Caco-2 (cell line): ENCODE measurements at regions not wholly inside any gene's neighbourhood (a gene's known extent, or its start where the extent isn't known, plus 50 kb on each side); places are given as distances from the start of the nearest gene placed in this dataset. TPM values are rescaled to one million over a fixed set of nuclear protein-coding genes. Genes with fewer than 3 reads are reported as not detected.

Source experiments
- BruUV-seq: library from RNA; stranded (reverse); fragments of 400-500 nt; replicated peaks from 2 replicates; lab custom pipeline; 2021; lab: Mats Ljungman, UMichigan
- CTCF ChIA-PET: fragments of 300-600 bp; sonication (Branson Sonifier 250); formaldehyde crosslinking; loops from one replicate; lab custom pipeline; 2022; ENCODE audit warnings: antibody characterized with exemption; lab: Charles Lee
- POLR2A ChIA-PET: fragments of 300-600 bp; sonication (Branson Sonifier 250); formaldehyde crosslinking; loops from one replicate; lab custom pipeline; 2022; ENCODE audit warnings: antibody characterized with exemption; lab: Charles Lee
- DNase-seq, 2 experiments: peaks; one replicate each; pipeline versions ENCODE4 v3.0.0 to v3.0.0-alpha.2; 2020 to 2022
- H3K27me3 ChIP-seq: replicated peaks from 2 replicates; pipeline ENCODE4 v1.6.0; 2011; ENCODE audit warnings: low read length; ENCODE audit not compliant: control insufficient read depth, insufficient read depth
- H3K36me3 ChIP-seq: 2 replicates; pipeline ENCODE4 v1.5.1; 2011; ENCODE audit warnings: low read length; ENCODE audit not compliant: control insufficient read depth, insufficient read depth
- H3K4me1 ChIP-seq: fragments of 250-450 bp; sonication (Bioruptor Pico); 2 replicates; pipeline ENCODE4 v1.5.1; 2020; ENCODE audit warnings: mild to moderate bottlenecking
- H3K4me3 ChIP-seq: 2 replicates; pipeline ENCODE4 v1.5.1; 2011; ENCODE audit warnings: low read depth, mild to moderate bottlenecking, control low read depth, low read length
- H3K9me3 ChIP-seq: fragments of 250-450 bp; sonication (Bioruptor Pico); 2 replicates; pipeline ENCODE4 v1.5.1; 2020; ENCODE audit warnings: mild to moderate bottlenecking, moderate library complexity
- H3K27ac Mint-ChIP-seq: one replicate; pipeline ENCODE4 v1.8.0; 2022; ENCODE audit warnings: mixed read lengths; ENCODE audit not compliant: unreplicated experiment
- H3K27me3 Mint-ChIP-seq: one replicate; pipeline ENCODE4 v1.8.0; 2022; ENCODE audit warnings: mixed read lengths; ENCODE audit not compliant: insufficient read depth, unreplicated experiment
- H3K36me3 Mint-ChIP-seq: one replicate; pipeline ENCODE4 v1.8.0; 2022; ENCODE audit warnings: mild to moderate bottlenecking, mixed read lengths; ENCODE audit not compliant: insufficient read depth, unreplicated experiment
- H3K4me1 Mint-ChIP-seq: one replicate; pipeline ENCODE4 v1.8.0; 2022; ENCODE audit warnings: low read depth, mixed read lengths; ENCODE audit not compliant: unreplicated experiment
- H3K4me3 Mint-ChIP-seq: one replicate; pipeline ENCODE4 v1.8.0; 2022; ENCODE audit warnings: mild to moderate bottlenecking, moderate library complexity, mixed read lengths; ENCODE audit not compliant: unreplicated experiment
- H3K9me3 Mint-ChIP-seq: one replicate; pipeline ENCODE4 v1.8.0; 2022; ENCODE audit warnings: mixed read lengths; ENCODE audit not compliant: unreplicated experiment
- CTCF ChIP-seq, 2 experiments: fragments of 200-600 bp in 1 of 2; IDR thresholded peaks; 1 replicate in 1 of 2; 2 replicates in 1 of 2; pipeline versions ENCODE4 v1.5.1 to v1.8.0; 2011 to 2022; ENCODE audit warnings: antibody characterized with exemption in 1 of 2, control low read depth in 1 of 2, inconsistent platforms in 1 of 2, low read depth in 1 of 2, low read length in 1 of 2, mild to moderate bottlenecking in 1 of 2, moderate library complexity in 1 of 2; ENCODE audit not compliant: insufficient read depth in 1 of 2, severe bottlenecking in 1 of 2, unreplicated experiment in 1 of 2
- intact Hi-C: fragments of 100-400 bp; cut with micrococcal nuclease; formaldehyde crosslinking; loops from one replicate; pipeline ENCODE4 v1.10.0; 2022; ENCODE audit not compliant: unreplicated experiment
- microRNA-seq: library from miRNA; unstranded; fragments of <30 nt; microRNA quantifications from one replicate; pipeline ENCODE4 v1.2.0, GENCODE V29; 2022

GRCh38 chr6:19781269-19781668 lies 55.9 kb upstream of the ID4 start:
- H3K27me3 ChIP-seq = no peaks in the 10 kb centered on the region
- BruUV-seq = no TSS peak
- H3K4me3 ChIP-seq = no peak overlapping the region
- no peak for DNase-seq
- Mint-ChIP-seq H3K36me3 (no peaks in the 10 kb centered on the region), H3K4me1 (no peaks in the 10 kb centered on the region), H3K27ac (no peak overlapping the region), H3K4me3 (no peak overlapping the region), H3K9me3 (no peaks in the 10 kb centered on the region), H3K27me3 (peaks cover 5% of the 10 kb centered on the region)
- no peaks in the 10 kb centered on the region for H3K9me3 ChIP-seq
- ChIA-PET POLR2A (no interaction called here), CTCF (no interaction called here)
- no peak for TF ChIP-seq CTCF (IDR thresholded peaks at IDR 0.05; ENCODE audit: insufficient read depth in 1 of 2, low read depth in 1 of 2, low read length in 1 of 2, severe bottlenecking in 1 of 2, unreplicated experiment in 1 of 2)
- intact Hi-C loops = no loop called here
- no peaks in the 10 kb centered on the region for H3K36me3 ChIP-seq
- no peaks in the 10 kb centered on the region for H3K4me1 ChIP-seq

GRCh38 chr6:19782588-19782987 lies 54.6 kb upstream of the ID4 start:
- Histone ChIP-seq H3K4me3 (no peak overlapping the region), H3K27me3 (no peaks in the 10 kb centered on the region), H3K4me1 (no peaks in the 10 kb centered on the region), H3K9me3 (no peaks in the 10 kb centered on the region), H3K36me3 (no peaks in the 10 kb centered on the region)
- H3K4me1 Mint-ChIP-seq = no peaks in the 10 kb centered on the region
- ChIA-PET POLR2A (no interaction called here), CTCF (no interaction called here)
- DNase-seq = no peak
- TF ChIP-seq CTCF (IDR thresholded peaks at IDR 0.05; ENCODE audit: insufficient read depth in 1 of 2, low read depth in 1 of 2, low read length in 1 of 2, severe bottlenecking in 1 of 2, unreplicated experiment in 1 of 2) = no peak
- H3K36me3 Mint-ChIP-seq = no peaks in the 10 kb centered on the region
- no peak overlapping the region for H3K4me3 Mint-ChIP-seq
- intact Hi-C loops = no loop called here
- no TSS peak for BruUV-seq
- no peaks in the 10 kb centered on the region for H3K9me3 Mint-ChIP-seq
- peaks cover 5% of the 10 kb centered on the region for H3K27me3 Mint-ChIP-seq
- no peak overlapping the region for H3K27ac Mint-ChIP-seq

Small RNA genes lying in the stretch of these regions (microRNA-seq; reads per million reads assigned to microRNA genes)
- gene MIR548A1 = not detected
